GM12875 (cell line): ENCODE measurements at regions not wholly inside any gene's neighbourhood (a gene's known extent, or its start where the extent isn't known, plus 50 kb on each side); places are given as distances from the start of the nearest gene placed in this dataset.
"Not testable (repeated sequence)": the region's sequence is repeated elsewhere in the genome, so short reads cannot be mapped to it uniquely, and the experiment has no call there.

Experiments
- H3K4me3 ChIP-seq: one replicate; pipeline ENCODE4 v1.5.1; 2011; ENCODE audit warnings: low read depth, low read length, control low read depth
- TF ChIP-seq, protein P1 (sequence below): IDR thresholded peaks from 2 replicates; pipeline ENCODE4 v1.5.1; 2011; ENCODE audit warnings: low read depth, mild to moderate bottlenecking, control low read depth, inconsistent platforms, low read length, moderate library complexity, borderline replicate concordance; ENCODE audit not compliant: insufficient read depth

DNA sequence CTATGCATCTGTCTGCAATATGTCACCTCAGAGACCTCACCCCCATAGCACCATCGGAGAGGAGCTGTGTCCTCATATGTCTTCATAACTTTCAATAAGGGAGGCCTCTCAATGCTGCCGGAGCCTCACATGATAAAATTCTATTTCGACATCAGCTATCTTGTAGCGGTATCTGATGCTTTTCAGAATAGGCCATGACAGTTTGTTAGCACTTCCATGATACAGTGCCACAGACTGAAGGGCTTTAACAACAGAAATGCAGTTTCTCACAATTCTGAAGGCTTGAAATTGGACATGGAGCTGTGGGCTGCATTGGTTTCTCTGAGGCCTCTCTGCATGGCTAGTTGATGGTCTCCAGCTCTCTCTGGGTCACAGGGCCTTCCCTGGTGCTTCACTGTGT lies 125.0 kb upstream of the PZP start:
- TF ChIP-seq, protein P1, sequence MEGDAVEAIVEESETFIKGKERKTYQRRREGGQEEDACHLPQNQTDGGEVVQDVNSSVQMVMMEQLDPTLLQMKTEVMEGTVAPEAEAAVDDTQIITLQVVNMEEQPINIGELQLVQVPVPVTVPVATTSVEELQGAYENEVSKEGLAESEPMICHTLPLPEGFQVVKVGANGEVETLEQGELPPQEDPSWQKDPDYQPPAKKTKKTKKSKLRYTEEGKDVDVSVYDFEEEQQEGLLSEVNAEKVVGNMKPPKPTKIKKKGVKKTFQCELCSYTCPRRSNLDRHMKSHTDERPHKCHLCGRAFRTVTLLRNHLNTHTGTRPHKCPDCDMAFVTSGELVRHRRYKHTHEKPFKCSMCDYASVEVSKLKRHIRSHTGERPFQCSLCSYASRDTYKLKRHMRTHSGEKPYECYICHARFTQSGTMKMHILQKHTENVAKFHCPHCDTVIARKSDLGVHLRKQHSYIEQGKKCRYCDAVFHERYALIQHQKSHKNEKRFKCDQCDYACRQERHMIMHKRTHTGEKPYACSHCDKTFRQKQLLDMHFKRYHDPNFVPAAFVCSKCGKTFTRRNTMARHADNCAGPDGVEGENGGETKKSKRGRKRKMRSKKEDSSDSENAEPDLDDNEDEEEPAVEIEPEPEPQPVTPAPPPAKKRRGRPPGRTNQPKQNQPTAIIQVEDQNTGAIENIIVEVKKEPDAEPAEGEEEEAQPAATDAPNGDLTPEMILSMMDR: no peak
- H3K4me3 ChIP-seq: no peak overlapping the region

DNA sequence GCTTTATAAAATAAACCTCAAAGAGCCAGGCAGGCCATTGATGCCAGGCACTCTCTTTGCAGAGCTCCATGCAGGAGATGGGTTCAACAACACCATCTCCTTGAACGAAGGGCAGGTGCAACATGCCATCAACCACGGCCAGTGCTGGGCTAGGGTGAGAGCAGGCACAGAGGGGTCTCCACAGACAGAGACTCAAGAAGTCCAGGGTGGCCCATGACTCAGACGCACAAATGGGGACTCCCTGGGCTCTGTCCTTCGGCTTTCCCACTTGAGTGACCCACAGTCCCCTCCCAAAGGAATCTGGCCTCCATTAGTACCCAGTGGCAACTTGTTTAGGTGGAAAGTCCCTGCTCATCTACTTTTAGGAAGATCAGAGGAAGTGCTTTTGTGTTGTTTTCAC lies 124.4 kb upstream of the PZP start:
- no peak overlapping the region for H3K4me3 ChIP-seq
- TF ChIP-seq, protein P1: no peak

DNA sequence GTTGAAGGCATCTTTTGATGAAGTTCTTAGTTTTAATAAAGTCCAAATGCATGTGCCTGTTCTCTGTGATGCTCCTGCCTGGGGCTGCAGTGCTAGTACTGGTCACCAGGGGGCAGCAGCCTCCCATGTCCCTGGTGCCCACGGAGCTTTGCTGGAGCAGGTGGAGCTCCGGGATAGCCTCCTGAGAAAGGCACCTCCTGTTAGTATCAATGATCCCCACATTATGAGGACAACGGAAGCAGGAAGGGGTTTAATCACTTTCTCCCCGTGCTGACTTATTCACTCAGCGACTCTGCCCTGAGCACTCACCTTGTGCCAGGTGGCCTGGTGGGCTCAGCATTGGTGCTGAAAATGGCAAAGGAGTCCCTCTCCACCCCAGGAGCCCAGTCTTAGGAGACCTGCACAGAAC lies 123.0 kb upstream of the PZP start:
- TF ChIP-seq, protein P1: peak; percentile 98
- no peak overlapping the region for H3K4me3 ChIP-seq

DNA sequence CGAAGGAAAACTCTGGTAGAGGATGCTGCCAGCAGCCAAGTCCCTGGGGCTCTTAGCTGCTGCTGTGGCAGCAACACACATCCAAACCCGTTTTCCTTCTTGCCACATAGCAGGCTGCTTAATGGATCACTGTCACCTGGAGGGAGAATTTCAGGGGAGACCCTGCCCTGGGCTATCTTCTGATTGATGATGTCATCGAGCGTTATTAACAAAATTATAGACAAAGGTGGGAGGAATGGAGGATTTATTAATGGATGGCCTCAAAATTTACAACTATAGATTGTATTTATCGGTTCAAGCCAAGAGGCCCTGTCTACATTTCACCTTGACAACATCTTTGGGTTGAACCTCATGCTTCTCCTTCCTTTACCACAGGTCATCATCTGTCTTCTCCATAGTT lies 120.8 kb upstream of the PZP start:
- TF ChIP-seq, protein P1: no peak
- H3K4me3 ChIP-seq: no peak overlapping the region

DNA sequence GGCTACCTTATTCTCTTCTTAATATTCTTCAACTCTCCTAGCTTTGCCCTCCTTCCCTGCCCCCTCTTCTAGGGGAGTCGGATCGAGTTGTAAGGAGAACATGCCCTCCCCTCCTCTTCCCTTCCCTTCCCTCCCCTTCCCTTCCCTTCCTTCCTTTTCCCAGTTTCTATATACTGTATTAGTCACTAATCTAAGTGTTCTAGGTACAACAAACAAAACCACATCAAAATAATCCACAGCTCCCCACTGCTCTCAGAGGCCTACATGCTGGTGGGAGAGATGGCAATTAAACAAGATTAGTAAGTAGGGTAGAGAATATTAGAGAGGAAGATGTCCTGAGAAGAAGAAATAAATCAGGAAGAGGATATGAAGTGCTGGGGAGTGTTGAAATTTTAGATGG lies 119.9 kb upstream of the PZP start:
- no peak overlapping the region for H3K4me3 ChIP-seq
- TF ChIP-seq, protein P1: no peak

DNA sequence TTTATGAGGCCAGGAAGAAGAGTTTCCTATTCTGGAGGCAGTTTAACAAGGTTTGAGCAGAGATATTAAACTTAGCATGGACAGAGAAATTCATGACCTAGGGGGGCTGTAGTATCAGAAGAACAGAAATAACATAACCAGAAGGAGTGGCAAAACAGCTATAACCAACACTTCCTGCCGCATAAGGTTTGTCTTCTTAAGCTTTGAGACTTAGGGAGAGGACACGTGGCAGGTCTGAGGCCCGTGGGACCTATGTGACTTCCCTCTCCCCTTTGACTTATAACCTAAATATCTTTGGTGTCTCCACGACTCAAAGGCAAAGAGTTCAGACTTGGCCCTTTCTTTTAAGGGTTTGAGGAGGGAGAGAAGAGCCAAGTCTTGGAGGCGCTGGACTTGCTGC lies 119.1 kb upstream of the PZP start:
- TF ChIP-seq, protein P1: no peak
- H3K4me3 ChIP-seq: no peak overlapping the region

DNA sequence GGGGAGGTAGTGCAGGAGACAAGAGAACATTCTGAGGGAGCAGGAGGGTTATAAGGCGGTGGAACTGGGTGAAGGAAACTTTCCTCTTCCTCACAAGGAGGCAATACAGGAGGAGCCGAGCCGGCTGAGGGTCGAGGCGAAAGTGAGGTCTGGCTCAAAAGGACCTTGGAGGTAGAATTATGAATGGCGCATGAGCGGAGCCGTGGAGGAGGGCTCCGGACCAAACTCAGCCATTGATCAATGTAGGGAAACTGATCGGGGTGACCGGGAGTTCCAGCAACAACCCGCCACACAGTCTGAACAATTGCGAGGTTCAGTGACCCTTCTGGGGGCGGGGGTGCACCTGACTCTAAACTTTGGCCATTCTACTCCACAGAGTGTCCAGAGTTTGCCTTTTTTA lies 118.7 kb upstream of the PZP start:
- H3K4me3 ChIP-seq: not testable (repeated sequence)

DNA sequence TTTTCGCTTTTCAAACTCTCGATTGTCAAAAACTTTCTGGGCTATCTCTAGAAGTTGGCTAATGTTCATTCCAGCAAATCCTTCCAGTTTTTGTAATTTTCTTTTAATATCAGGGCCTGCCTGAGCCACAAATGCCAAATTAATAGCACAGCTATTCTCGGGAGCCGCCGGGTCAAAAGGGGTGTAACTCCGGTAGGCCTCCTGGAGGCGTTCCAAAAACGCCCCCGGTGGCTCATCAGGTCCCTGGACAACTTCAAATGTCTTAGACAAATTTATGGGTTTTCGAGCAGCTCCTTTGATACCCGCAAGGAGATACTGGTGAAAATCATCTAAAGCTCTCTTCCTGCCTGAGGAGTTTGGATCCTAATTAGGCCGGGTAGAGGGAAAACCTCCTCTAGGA lies 117.9 kb upstream of the PZP start:
- TF ChIP-seq, protein P1: no peak
- no peak overlapping the region for H3K4me3 ChIP-seq
